Suprapubic skin (tissue), 4 donors: ENCODE measurements at regions not wholly inside any gene's neighbourhood (a gene's known extent, or its start where the extent isn't known, plus 50 kb on each side); places are given as distances from the start of the nearest gene placed in this dataset.
"Not testable (repeated sequence)": the region's sequence is repeated elsewhere in the genome, so short reads cannot be mapped to it uniquely, and the experiment has no call there.

Experiments used
- DNase-seq, 2 donors: peaks; one replicate each; pipeline ENCODE4 v3.0.0-alpha.2; 2019; ENCODE audit warnings: low spot score in 2 of 2
- H3K27ac ChIP-seq: fragments of 200-600 bp; sonication (generic); one replicate; pipeline ENCODE4 v1.5.1; 2019
- H3K27me3 ChIP-seq: fragments of 200-600 bp; sonication (generic); one replicate; pipeline ENCODE4 v1.5.1; 2019
- H3K36me3 ChIP-seq: fragments of 200-600 bp; sonication (generic); one replicate; pipeline ENCODE4 v1.5.1; 2019
- H3K4me1 ChIP-seq: fragments of 200-600 bp; sonication (generic); one replicate; pipeline ENCODE4 v1.5.1; 2019
- H3K4me3 ChIP-seq: fragments of 200-600 bp; sonication (generic); one replicate; pipeline ENCODE4 v1.5.1; 2019; ENCODE audit warnings: mild to moderate bottlenecking
- H3K9me3 ChIP-seq: fragments of 200-600 bp; sonication (generic); one replicate; pipeline ENCODE4 v1.5.1; 2019
- EP300 ChIP-seq: sonication (generic); formaldehyde crosslinking; IDR thresholded peaks from one replicate; pipeline ENCODE4 v1.6.1; 2017; ENCODE audit warnings: antibody characterized with exemption
- POLR2A ChIP-seq, 2 donors: fragments of 450-650 bp; IDR thresholded peaks; one replicate each; pipeline ENCODE4 v1.6.1; 2017; ENCODE audit warnings: antibody characterized with exemption in 2 of 2, mild to moderate bottlenecking in 2 of 2, moderate library complexity in 2 of 2
- POLR2AphosphoS5 ChIP-seq, 3 donors: sonication (generic); formaldehyde crosslinking; IDR thresholded peaks; one replicate each; pipeline ENCODE4 v1.6.1; 2017; ENCODE audit warnings: antibody characterized with exemption in 3 of 3
- WGBS: methylation state at CpG from one replicate; pipeline ENCODE4 v1.1.5; 2018; 5-methylcytosine and 5-hydroxymethylcytosine counted together
- TF ChIP-seq, protein P1 (sequence below), 2 donors: fragments of 200-600 bp in 1 of 2; fragments of 450-650 bp in 1 of 2; sonication (generic) in 1 of 2; IDR thresholded peaks; one replicate each; pipeline ENCODE4 v1.5.1; 2016 to 2019; ENCODE audit warnings: antibody characterized with exemption in 2 of 2, mild to moderate bottlenecking in 1 of 2, moderate library complexity in 1 of 2

DNA sequence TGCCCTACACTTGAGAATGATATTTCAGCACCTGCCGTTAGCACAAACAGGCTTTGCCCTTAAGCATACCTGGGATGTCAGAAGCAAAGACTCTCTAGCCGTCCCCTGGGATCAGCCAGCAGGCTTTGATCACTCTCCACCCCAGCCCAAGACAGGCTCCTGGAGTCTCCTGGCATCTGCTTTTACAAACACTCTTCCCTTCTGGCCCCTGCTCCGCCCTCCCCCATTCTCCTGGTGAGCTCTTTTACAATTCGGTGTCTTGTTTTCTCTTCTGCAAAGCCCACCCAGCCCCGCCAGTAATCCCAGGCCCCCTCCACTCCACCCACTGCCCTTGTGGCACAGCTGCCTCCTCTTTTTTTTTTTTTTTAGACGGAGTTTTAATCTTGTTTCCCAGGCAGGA is 50.4 kb downstream of the KATNIP start:
- Histone ChIP-seq H3K27ac (no peak overlapping the region), H3K4me3 (no peak overlapping the region), H3K36me3 (no peaks in the 10 kb centered on the region), H3K4me1 (peaks cover 4% of the 10 kb centered on the region), H3K9me3 (no peaks in the 10 kb centered on the region), H3K27me3 (no peaks in the 10 kb centered on the region)
- TF ChIP-seq POLR2AphosphoS5 (IDR thresholded peaks at IDR 0.05), result no peak
- no peak for DNase-seq
- WGBS, result 93% methylated on average over 6 of the region's 6 CpGs

GRCh38 chr16:27602103-27602502 is 52.2 kb downstream of the KATNIP start:
- H3K36me3 ChIP-seq, result no peaks in the 10 kb centered on the region
- WGBS, result 87% methylated on average over 4 of the region's 4 CpGs
- TF ChIP-seq EP300 (no peak), POLR2A (IDR thresholded peaks at IDR 0.05) (no peak), POLR2AphosphoS5 (IDR thresholded peaks at IDR 0.05) (no peak)
- TF ChIP-seq, protein P1, sequence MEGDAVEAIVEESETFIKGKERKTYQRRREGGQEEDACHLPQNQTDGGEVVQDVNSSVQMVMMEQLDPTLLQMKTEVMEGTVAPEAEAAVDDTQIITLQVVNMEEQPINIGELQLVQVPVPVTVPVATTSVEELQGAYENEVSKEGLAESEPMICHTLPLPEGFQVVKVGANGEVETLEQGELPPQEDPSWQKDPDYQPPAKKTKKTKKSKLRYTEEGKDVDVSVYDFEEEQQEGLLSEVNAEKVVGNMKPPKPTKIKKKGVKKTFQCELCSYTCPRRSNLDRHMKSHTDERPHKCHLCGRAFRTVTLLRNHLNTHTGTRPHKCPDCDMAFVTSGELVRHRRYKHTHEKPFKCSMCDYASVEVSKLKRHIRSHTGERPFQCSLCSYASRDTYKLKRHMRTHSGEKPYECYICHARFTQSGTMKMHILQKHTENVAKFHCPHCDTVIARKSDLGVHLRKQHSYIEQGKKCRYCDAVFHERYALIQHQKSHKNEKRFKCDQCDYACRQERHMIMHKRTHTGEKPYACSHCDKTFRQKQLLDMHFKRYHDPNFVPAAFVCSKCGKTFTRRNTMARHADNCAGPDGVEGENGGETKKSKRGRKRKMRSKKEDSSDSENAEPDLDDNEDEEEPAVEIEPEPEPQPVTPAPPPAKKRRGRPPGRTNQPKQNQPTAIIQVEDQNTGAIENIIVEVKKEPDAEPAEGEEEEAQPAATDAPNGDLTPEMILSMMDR (IDR thresholded peaks at IDR 0.05), result no peak
- no peaks in the 10 kb centered on the region for H3K9me3 ChIP-seq
- H3K4me1 ChIP-seq, result peaks cover 4% of the 10 kb centered on the region
- DNase-seq, result no peak
- no peak overlapping the region for H3K27ac ChIP-seq
- H3K4me3 ChIP-seq, result no peak overlapping the region
- no peaks in the 10 kb centered on the region for H3K27me3 ChIP-seq

- not testable (repeated sequence) for H3K9me3 ChIP-seq, H3K27me3 ChIP-seq, DNase-seq, H3K27ac ChIP-seq, H3K4me1 ChIP-seq, H3K36me3 ChIP-seq, H3K4me3 ChIP-seq
- 80% methylated on average over 12 of the region's 12 CpGs for WGBS
- TF ChIP-seq, protein P1 (IDR thresholded peaks at IDR 0.05), result peak; percentile 21 to 54
These were observed 55.7 kb downstream of the KATNIP start for GRCh38 chr16:27605500-27606106.

GRCh38 chr16:27611340-27611739 is 61.4 kb downstream of the KATNIP start:
- TF ChIP-seq, protein P1 (IDR thresholded peaks at IDR 0.05), result no peak
- TF ChIP-seq POLR2AphosphoS5 (IDR thresholded peaks at IDR 0.05) (no peak), POLR2A (IDR thresholded peaks at IDR 0.05) (no peak), EP300 (no peak)
- no peaks in the 10 kb centered on the region for H3K9me3 ChIP-seq
- no peaks in the 10 kb centered on the region for H3K36me3 ChIP-seq
- H3K4me1 ChIP-seq, result no peaks in the 10 kb centered on the region
- no peaks in the 10 kb centered on the region for H3K27me3 ChIP-seq
- 85% methylated on average over 5 of the region's 5 CpGs for WGBS
- DNase-seq, result no peak
- no peak overlapping the region for H3K27ac ChIP-seq
- no peak overlapping the region for H3K4me3 ChIP-seq

- DNase-seq, result no peak
- no peak for TF ChIP-seq POLR2AphosphoS5 (IDR thresholded peaks at IDR 0.05)
- no peak for TF ChIP-seq POLR2A (IDR thresholded peaks at IDR 0.05)
- TF ChIP-seq EP300, result no peak
- TF ChIP-seq, protein P1 (IDR thresholded peaks at IDR 0.05), result no peak
- WGBS, result 72% methylated on average over 8 of the region's 8 CpGs
- no peaks in the 10 kb centered on the region for H3K4me1 ChIP-seq
- no peaks in the 10 kb centered on the region for H3K27me3 ChIP-seq
- no peak overlapping the region for H3K4me3 ChIP-seq
- no peaks in the 10 kb centered on the region for H3K9me3 ChIP-seq
- H3K36me3 ChIP-seq, result no peaks in the 10 kb centered on the region
- no peak overlapping the region for H3K27ac ChIP-seq
These were observed 63.4 kb downstream of the KATNIP start for GRCh38 chr16:27613238-27613791.

- no peak overlapping the region for H3K27ac ChIP-seq
- WGBS, result 91% methylated on average over 4 of the region's 4 CpGs
- no peaks in the 10 kb centered on the region for H3K4me1 ChIP-seq
- no peak for DNase-seq
- H3K36me3 ChIP-seq, result no peaks in the 10 kb centered on the region
- H3K4me3 ChIP-seq, result no peak overlapping the region
- no peaks in the 10 kb centered on the region for H3K27me3 ChIP-seq
- TF ChIP-seq, protein P1 (IDR thresholded peaks at IDR 0.05), result no peak
- TF ChIP-seq POLR2AphosphoS5 (IDR thresholded peaks at IDR 0.05) (no peak), EP300 (no peak), POLR2A (IDR thresholded peaks at IDR 0.05) (no peak)
- no peaks in the 10 kb centered on the region for H3K9me3 ChIP-seq
These were observed 67.7 kb downstream of the KATNIP start for GRCh38 chr16:27617665-27618064.
